Transverse colon (tissue), 4 donors: ENCODE measurements at regions not wholly inside any gene's neighbourhood (a gene's known extent, or its start where the extent isn't known, plus 50 kb on each side); places are given as distances from the start of the nearest gene placed in this dataset.

Source experiments
- CTCF ChIP-seq, 5 experiments: fragments of 200-600 bp in 3 of 5; fragments of 450-650 bp in 2 of 5; sonication (generic) in 3 of 5; IDR thresholded peaks; 1 replicate in 2 of 5; 2 replicates in 3 of 5; pipeline ENCODE4 v1.5.1; 2016 to 2017; ENCODE audit warnings: antibody characterized with exemption in 5 of 5, inconsistent platforms in 3 of 5, mild to moderate bottlenecking in 2 of 5, moderate library complexity in 1 of 5
- EP300 ChIP-seq: sonication (generic); formaldehyde crosslinking; IDR thresholded peaks from one replicate; pipeline ENCODE4 v1.6.1; 2017; ENCODE audit warnings: antibody characterized with exemption, low read depth
- POLR2A ChIP-seq: fragments of 450-650 bp; IDR thresholded peaks from one replicate; pipeline ENCODE4 v1.6.1; 2016; ENCODE audit warnings: antibody characterized with exemption, mild to moderate bottlenecking, moderate library complexity
- POLR2AphosphoS5 ChIP-seq, 3 donors: sonication (generic); formaldehyde crosslinking; IDR thresholded peaks; one replicate each; pipeline ENCODE4 v1.6.1; 2016; ENCODE audit warnings: antibody characterized with exemption in 3 of 3

GRCh38 chr4:55253948-55254593 is 92.0 kb upstream of the SRD5A3 start:
- no peak for TF ChIP-seq CTCF (IDR thresholded peaks at IDR 0.05)
- no peak for TF ChIP-seq POLR2AphosphoS5 (IDR thresholded peaks at IDR 0.05)
- TF ChIP-seq POLR2A, result no peak
- TF ChIP-seq EP300, result no peak
